GM10266 (cell line): ENCODE measurements at regions not wholly inside any gene's neighbourhood (a gene's known extent, or its start where the extent isn't known, plus 50 kb on each side); places are given as distances from the start of the nearest gene placed in this dataset.

ENCODE experiments used
- DNase-seq: peaks from one replicate; pipeline ENCODE4 v3.0.0; 2012; ENCODE audit errors: extremely low spot score
- CTCF ChIP-seq: IDR thresholded peaks from 2 replicates; pipeline ENCODE4 v1.5.1; 2012; ENCODE audit warnings: mild to moderate bottlenecking, low read depth; ENCODE audit not compliant: control insufficient read depth, insufficient read depth; ENCODE audit errors: missing control alignments

- TF ChIP-seq CTCF, result no peak
Measured at GRCh38 chr5:117713585-117714198, 1139.1 kb upstream of the SEMA6A start.

DNA sequence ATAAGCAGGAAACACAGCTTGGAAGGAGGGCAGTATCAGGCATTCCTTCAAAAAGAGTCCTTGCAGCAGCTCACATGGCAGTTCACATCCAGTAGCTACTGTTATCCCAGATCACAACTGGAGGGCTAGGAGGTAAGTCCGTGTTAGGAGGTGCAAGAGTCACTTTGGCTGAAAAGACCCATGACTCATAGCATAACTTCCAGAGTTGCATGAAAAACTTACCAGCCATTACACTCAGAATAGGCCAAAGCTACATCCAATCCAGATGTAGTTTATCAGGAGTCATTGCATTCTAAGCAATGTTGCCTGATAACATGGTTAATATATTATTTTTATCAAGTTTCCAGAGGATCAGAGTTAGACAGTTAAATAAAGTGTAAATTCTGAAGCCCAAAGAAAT, 1126.4 kb upstream of the SEMA6A start:
- no peak for DNase-seq
- no peak for TF ChIP-seq CTCF

More at GRCh38 chr5:117713585-117714198, 1139.1 kb upstream of the SEMA6A start:
- no peak for DNase-seq

GRCh38 chr5:117692606-117693005, 1118.0 kb upstream of the SEMA6A start:
- no peak for DNase-seq
- TF ChIP-seq CTCF, result no peak

DNA sequence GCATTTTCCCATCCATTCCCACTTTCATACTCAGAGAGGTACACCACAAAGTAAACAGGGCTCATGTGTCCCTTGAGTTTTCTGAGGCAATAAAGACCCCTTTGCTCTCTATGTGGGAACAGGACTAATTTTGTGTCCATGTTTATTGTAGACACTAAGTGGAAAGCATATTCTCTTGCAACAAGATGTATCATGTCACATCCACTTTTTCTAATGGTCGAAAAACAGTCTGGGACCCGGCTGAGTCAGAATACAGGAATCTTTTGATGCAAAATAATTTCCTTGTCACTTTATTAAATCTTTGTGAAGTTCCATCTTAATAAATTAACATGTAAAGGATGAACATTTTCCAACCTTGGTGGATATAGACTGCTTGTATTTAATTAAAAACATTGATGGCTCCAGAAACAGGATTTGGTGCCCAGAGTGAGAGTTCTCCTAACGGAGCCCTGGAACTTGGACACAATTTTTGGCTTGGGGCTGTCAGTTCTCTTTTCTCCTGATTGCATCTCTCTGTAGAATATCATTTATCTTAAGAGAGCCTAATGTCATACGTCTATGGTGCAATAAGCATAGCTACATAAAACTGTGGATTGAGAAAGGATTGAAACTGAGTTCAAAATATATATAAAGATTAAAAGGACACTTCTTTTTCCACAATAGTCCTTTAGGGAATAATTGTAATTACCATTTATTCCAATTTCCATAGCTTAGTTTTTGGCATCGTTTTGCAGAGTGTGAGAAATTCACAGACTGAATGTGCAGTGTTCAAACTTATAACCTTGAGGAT, 1116.7 kb upstream of the SEMA6A start:
- TF ChIP-seq CTCF, result no peak
- DNase-seq, result no peak

GRCh38 chr5:117690612-117691011, 1116.0 kb upstream of the SEMA6A start:
- TF ChIP-seq CTCF, result no peak
- DNase-seq, result no peak

- no peak for DNase-seq
- TF ChIP-seq CTCF, result no peak
Measured at GRCh38 chr5:117686926-117687325, 1112.3 kb upstream of the SEMA6A start.

DNA sequence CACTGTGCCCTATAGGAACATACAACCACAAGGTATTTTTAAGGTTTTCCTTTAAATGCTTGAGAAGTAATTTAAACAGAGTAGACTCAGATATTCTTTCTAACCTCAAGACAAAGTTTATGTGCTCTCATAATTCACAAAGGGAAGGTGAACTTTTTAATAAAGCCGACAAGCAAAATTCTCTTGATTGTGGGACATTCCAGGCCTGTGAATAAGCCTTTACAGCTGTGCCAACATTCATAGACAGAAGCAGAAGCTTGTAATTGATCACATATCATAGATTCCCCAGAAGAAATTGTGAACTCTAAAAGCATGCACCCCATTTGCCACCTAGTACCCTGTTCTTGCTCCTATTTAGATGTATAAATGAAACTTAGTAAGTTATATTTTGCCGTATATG, 1107.8 kb upstream of the SEMA6A start:
- no peak for TF ChIP-seq CTCF
- no peak for DNase-seq
